C4-2B (cell line): ENCODE measurements at regions not wholly inside any gene's neighbourhood (a gene's known extent, or its start where the extent isn't known, plus 50 kb on each side); places are given as distances from the start of the nearest gene placed in this dataset.

Source experiments
- CTCF ChIP-seq: fragments of 450-650 bp; conservative IDR thresholded peaks from 2 replicates; pipeline ENCODE4 v1.5.1; 2017; ENCODE audit warnings: mild to moderate bottlenecking
- ZFX ChIP-seq: fragments of 450-650 bp; IDR thresholded peaks from 2 replicates; pipeline ENCODE4 v1.6.1; 2017

GRCh38 chr14:96663076-96663475 lies 134.1 kb upstream of the VRK1 start:
- no peak for TF ChIP-seq CTCF
- no peak for TF ChIP-seq ZFX
